Muscle of leg (tissue), 3 donors: ENCODE measurements at regions not wholly inside any gene's neighbourhood (a gene's known extent, or its start where the extent isn't known, plus 50 kb on each side); places are given as distances from the start of the nearest gene placed in this dataset.
A peak's percentile ranks its signal among the peaks of the same experiment; 100 is the strongest.

ENCODE experiments used
- DNase-seq: peaks from one replicate; pipeline ENCODE4 v3.0.0; 2013
- H3K27ac ChIP-seq: one replicate; pipeline ENCODE4 v1.5.1; 2013; ENCODE audit warnings: mild to moderate bottlenecking, low read length, control low read depth
- H3K27me3 ChIP-seq: one replicate; pipeline ENCODE4 v1.6.1; 2013; ENCODE audit warnings: low read length; ENCODE audit not compliant: control insufficient read depth, insufficient read depth
- H3K36me3 ChIP-seq: one replicate; pipeline ENCODE4 v1.6.1; 2013; ENCODE audit warnings: low read length; ENCODE audit not compliant: control insufficient read depth, insufficient read depth
- H3K4me1 ChIP-seq: one replicate; pipeline ENCODE4 v1.6.1; 2013; ENCODE audit warnings: low read length; ENCODE audit not compliant: control insufficient read depth, insufficient read depth
- H3K4me3 ChIP-seq: one replicate; pipeline ENCODE4 v1.5.1; 2013; ENCODE audit warnings: low read length, control low read depth
- H3K9me3 ChIP-seq: replicated peaks from 2 replicates; pipeline ENCODE4 v1.6.1; 2013; ENCODE audit warnings: low read depth, low read length; ENCODE audit not compliant: control insufficient read depth
- WGBS: methylation state at CpG from one replicate; pipeline ENCODE4 v1.1.5; 2013; ENCODE audit warnings: missing lambda C conversion rate; ENCODE audit not compliant: insufficient coverage; 5-methylcytosine and 5-hydroxymethylcytosine counted together

GRCh38 chr5:19297934-19298333 is 690.1 kb downstream of the CDH18 start:
- WGBS: no CpG with 5 or more reads among the region's 2 CpGs
- Histone ChIP-seq H3K27me3 (no peaks in the 10 kb centered on the region), H3K4me1 (no peaks in the 10 kb centered on the region), H3K9me3 (no peaks in the 10 kb centered on the region), H3K27ac (no peak overlapping the region), H3K36me3 (no peaks in the 10 kb centered on the region), H3K4me3 (no peak overlapping the region)
- DNase-seq: no peak

GRCh38 chr5:19301271-19301670 is 686.7 kb downstream of the CDH18 start:
- DNase-seq: peak; percentile 38
- Histone ChIP-seq H3K36me3 (no peaks in the 10 kb centered on the region), H3K27me3 (no peaks in the 10 kb centered on the region), H3K9me3 (no peaks in the 10 kb centered on the region), H3K4me1 (no peaks in the 10 kb centered on the region), H3K27ac (no peak overlapping the region), H3K4me3 (no peak overlapping the region)
- WGBS: no CpG with 5 or more reads among the region's 1 CpG

DNA sequence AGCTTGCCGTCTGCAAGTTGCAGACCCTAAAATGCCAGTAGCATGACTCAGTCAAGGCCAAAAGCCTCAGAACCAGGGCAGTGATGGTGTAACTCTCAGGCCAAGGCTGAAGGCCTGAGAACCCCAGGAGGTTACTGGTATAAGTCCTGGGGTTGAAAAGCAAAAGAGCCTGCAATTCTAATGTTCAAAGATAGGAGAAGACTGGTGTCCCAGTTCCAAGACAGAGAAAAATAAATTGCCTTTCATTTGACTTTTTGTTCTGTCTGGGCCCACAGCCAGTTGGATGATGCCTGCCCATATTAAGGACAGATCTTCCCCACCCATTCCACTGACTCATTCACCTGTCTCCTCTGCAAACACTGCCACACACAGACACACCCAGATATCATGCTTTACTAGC is 673.2 kb downstream of the CDH18 start:
- no peaks in the 10 kb centered on the region for H3K9me3 ChIP-seq
- 60% methylated on average over 1 of the region's 1 CpG for WGBS
- no peak for DNase-seq
- H3K36me3 ChIP-seq: no peaks in the 10 kb centered on the region
- H3K4me1 ChIP-seq: no peaks in the 10 kb centered on the region
- no peak overlapping the region for H3K4me3 ChIP-seq
- H3K27ac ChIP-seq: no peak overlapping the region
- no peaks in the 10 kb centered on the region for H3K27me3 ChIP-seq

- H3K27ac ChIP-seq: no peak overlapping the region
- no peaks in the 10 kb centered on the region for H3K4me1 ChIP-seq
- WGBS: no CpG with 5 or more reads among the region's 1 CpG
- H3K36me3 ChIP-seq: no peaks in the 10 kb centered on the region
- H3K9me3 ChIP-seq: no peaks in the 10 kb centered on the region
- H3K4me3 ChIP-seq: no peak overlapping the region
- DNase-seq: no peak
- H3K27me3 ChIP-seq: no peaks in the 10 kb centered on the region
These were observed 668.7 kb downstream of the CDH18 start for GRCh38 chr5:19319252-19319651.

DNA sequence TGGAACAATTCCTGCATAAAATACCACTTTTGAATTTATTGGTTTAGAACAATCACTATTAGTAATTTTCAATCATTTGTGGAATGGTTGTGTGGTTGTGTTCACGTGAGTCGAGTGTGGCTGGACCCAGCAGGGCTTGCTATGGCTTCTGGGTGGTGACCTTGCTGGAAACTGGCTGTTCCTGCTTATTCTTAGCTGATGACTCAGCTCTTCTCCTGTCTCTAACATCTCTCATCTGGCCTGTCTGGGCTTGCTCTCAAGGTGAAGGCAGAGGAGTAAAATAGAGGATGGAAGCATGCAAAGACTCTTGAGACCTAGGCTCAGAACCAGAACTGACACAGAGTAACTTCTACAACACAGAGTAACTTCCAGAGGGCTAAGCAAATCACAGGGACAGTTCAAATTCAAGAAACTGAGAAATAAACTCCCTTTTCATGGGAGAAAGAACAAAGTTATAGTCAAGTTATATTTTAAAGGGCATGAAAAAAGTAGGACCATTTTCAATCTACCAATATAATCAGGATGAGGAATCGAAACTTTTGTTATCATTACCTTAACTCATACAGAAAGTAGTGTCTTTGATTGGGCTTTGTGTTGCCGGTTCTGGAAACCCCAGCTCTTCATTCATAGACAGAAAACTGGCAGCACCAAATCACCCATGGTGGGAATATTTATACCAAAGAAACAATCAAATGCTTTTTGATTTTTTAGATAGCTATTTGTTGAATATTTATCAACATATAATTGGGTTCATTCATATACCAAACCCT is 665.1 kb downstream of the CDH18 start:
- DNase-seq: no peak
- no peaks in the 10 kb centered on the region for H3K4me1 ChIP-seq
- WGBS: no CpG with 5 or more reads among the region's 4 CpGs
- no peaks in the 10 kb centered on the region for H3K36me3 ChIP-seq
- no peak overlapping the region for H3K4me3 ChIP-seq
- H3K27ac ChIP-seq: no peak overlapping the region
- H3K27me3 ChIP-seq: no peaks in the 10 kb centered on the region
- H3K9me3 ChIP-seq: no peaks in the 10 kb centered on the region

GRCh38 chr5:19334278-19334677 is 653.7 kb downstream of the CDH18 start:
- Histone ChIP-seq H3K27me3 (no peaks in the 10 kb centered on the region), H3K36me3 (no peaks in the 10 kb centered on the region), H3K9me3 (no peaks in the 10 kb centered on the region), H3K27ac (no peak overlapping the region), H3K4me1 (no peaks in the 10 kb centered on the region), H3K4me3 (no peak overlapping the region)
- WGBS: 94% methylated on average over 3 of the region's 6 CpGs
- DNase-seq: no peak

DNA sequence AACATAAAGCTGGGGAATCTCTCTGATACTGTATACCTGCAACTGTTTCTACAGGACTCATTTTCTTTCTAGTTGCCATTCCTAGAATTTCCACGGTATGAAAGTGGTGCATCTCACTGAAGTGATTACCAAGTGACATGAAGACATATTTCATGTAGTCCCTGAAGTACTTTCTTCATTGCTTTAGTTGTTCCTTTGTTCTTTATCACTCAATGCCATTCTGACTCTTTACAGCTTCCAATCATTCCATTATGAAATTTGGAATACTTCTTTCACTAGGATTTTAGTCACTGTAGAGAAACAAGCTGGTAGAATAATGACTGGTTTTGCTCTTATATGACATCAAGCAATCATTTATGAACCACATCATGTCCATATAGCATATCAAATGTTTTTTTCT is 645.1 kb downstream of the CDH18 start:
- H3K4me1 ChIP-seq: no peaks in the 10 kb centered on the region
- WGBS: no CpG with 5 or more reads among the region's 1 CpG
- H3K27ac ChIP-seq: no peak overlapping the region
- H3K4me3 ChIP-seq: no peak overlapping the region
- H3K9me3 ChIP-seq: no peaks in the 10 kb centered on the region
- DNase-seq: no peak
- H3K36me3 ChIP-seq: no peaks in the 10 kb centered on the region
- H3K27me3 ChIP-seq: no peaks in the 10 kb centered on the region

DNA sequence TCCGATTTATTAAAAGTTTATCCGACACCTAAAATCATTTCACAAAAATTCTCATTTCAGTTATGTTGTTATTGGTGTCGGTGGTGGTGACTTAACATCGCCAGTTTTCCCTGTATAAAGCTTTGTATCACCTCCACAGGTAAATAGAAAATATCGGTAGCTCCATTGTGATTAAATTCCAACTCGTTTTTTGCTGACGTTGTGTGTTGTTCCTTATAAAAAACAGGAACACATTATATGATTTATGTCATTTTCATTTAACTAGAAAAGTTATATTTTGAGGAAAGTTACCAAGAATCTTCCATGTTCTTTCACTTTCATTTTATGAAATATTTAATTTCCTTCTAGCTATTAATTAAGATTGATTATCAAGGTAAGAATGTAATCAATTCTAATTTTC is 635.9 kb downstream of the CDH18 start:
- no CpG with 5 or more reads among the region's 7 CpGs for WGBS
- H3K27me3 ChIP-seq: no peaks in the 10 kb centered on the region
- no peak overlapping the region for H3K4me3 ChIP-seq
- H3K4me1 ChIP-seq: no peaks in the 10 kb centered on the region
- no peaks in the 10 kb centered on the region for H3K36me3 ChIP-seq
- no peak for DNase-seq
- H3K9me3 ChIP-seq: no peaks in the 10 kb centered on the region
- no peak overlapping the region for H3K27ac ChIP-seq

GRCh38 chr5:19369048-19369447 is 619.0 kb downstream of the CDH18 start:
- WGBS: no CpG with 5 or more reads among the region's 3 CpGs
- H3K27me3 ChIP-seq: no peaks in the 10 kb centered on the region
- no peaks in the 10 kb centered on the region for H3K9me3 ChIP-seq

DNA sequence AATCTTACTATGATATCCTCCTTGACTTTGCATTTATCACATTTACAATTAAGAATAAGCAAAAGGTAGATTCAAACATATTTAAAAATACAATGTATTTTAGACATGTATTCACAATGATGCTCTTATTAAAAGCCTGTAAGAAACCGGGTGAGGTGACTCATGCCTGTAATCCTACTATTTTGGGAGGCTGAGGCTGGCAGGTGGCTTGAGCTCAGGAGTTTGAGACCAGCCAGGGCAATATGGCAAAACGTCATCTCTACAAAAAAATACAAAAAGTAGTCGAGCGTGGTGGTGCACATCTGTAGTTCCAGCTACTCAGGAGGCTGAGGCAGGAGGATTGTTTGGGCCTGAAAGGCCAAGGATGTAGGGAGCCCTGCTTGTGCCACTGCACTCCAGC is 618.4 kb downstream of the CDH18 start:
- 79% methylated on average over 3 of the region's 4 CpGs for WGBS
- Histone ChIP-seq H3K27ac (no peak overlapping the region), H3K4me3 (no peak overlapping the region), H3K4me1 (no peaks in the 10 kb centered on the region), H3K27me3 (no peaks in the 10 kb centered on the region), H3K36me3 (no peaks in the 10 kb centered on the region), H3K9me3 (no peaks in the 10 kb centered on the region)
- DNase-seq: no peak

More at GRCh38 chr5:19369048-19369447, 619.0 kb downstream of the CDH18 start:
- Histone ChIP-seq H3K4me3 (no peak overlapping the region), H3K36me3 (no peaks in the 10 kb centered on the region), H3K27ac (no peak overlapping the region), H3K4me1 (no peaks in the 10 kb centered on the region)
- DNase-seq: no peak
